HEK293T (cell line): ENCODE measurements at regions not wholly inside any gene's neighbourhood (a gene's known extent, or its start where the extent isn't known, plus 50 kb on each side); places are given as distances from the start of the nearest gene placed in this dataset.

Experiments used
- CTCF ChIA-PET: fragments of 350-600 bp; formaldehyde crosslinking; extraction: SDS; loops from one replicate; lab custom pipeline; 2021; ENCODE audit warnings: antibody characterized with exemption, inconsistent platforms; lab: Yijun Ruan, JAX
- POLR2A ChIA-PET: fragments of 350-600 bp; formaldehyde crosslinking; extraction: SDS; loops from one replicate; lab custom pipeline; 2020; ENCODE audit warnings: antibody characterized with exemption, inconsistent platforms; lab: Yijun Ruan, JAX
- DNase-seq: peaks from one replicate; pipeline ENCODE4 v3.0.0; 2012; ENCODE audit warnings: mixed read lengths; ENCODE audit errors: extremely low spot score
- ARNT ChIP-seq: fragments of 450-650 bp; IDR thresholded peaks from 2 replicates; pipeline ENCODE4 v1.6.1; 2017; ENCODE audit warnings: mild to moderate bottlenecking
- BHLHE40 ChIP-seq: fragments of 450-650 bp; IDR thresholded peaks from 2 replicates; pipeline ENCODE4 v1.6.1; 2016; ENCODE audit warnings: mild to moderate bottlenecking, moderate library complexity, borderline replicate concordance
- CTBP1 ChIP-seq: fragments of 450-650 bp; IDR thresholded peaks from 2 replicates; pipeline ENCODE4 v1.6.1; 2016; ENCODE audit warnings: borderline replicate concordance
- ELF4 ChIP-seq: fragments of 450-650 bp; IDR thresholded peaks from 2 replicates; pipeline ENCODE4 v1.6.1; 2017; ENCODE audit warnings: antibody characterized with exemption
- FOXA1 ChIP-seq: fragments of 450-650 bp; IDR thresholded peaks from 2 replicates; pipeline ENCODE4 v1.6.1; 2016; ENCODE audit warnings: mild to moderate bottlenecking
- FOXK2 ChIP-seq: fragments of 450-650 bp; IDR thresholded peaks from 2 replicates; pipeline ENCODE4 v1.6.1; 2016; ENCODE audit warnings: mild to moderate bottlenecking
- FOXM1 ChIP-seq: fragments of 450-650 bp; IDR thresholded peaks from 2 replicates; pipeline ENCODE4 v1.6.1; 2017; ENCODE audit warnings: mild to moderate bottlenecking, borderline replicate concordance
- HDGF ChIP-seq: fragments of 450-650 bp; IDR thresholded peaks from 2 replicates; pipeline ENCODE4 v1.6.1; 2017; ENCODE audit warnings: antibody characterized with exemption, borderline replicate concordance
- L3MBTL2 ChIP-seq: fragments of 450-650 bp; conservative IDR thresholded peaks from 2 replicates; pipeline ENCODE4 v1.6.1; 2016; ENCODE audit warnings: mild to moderate bottlenecking
- LEF1 ChIP-seq: fragments of 450-650 bp; IDR thresholded peaks from 2 replicates; pipeline ENCODE4 v1.6.1; 2017; ENCODE audit warnings: mild to moderate bottlenecking, borderline replicate concordance
- NFRKB ChIP-seq: fragments of 450-650 bp; IDR thresholded peaks from 2 replicates; pipeline ENCODE4 v1.6.1; 2016; ENCODE audit warnings: mild to moderate bottlenecking, moderate library complexity
- PKNOX1 ChIP-seq: fragments of 450-650 bp; IDR thresholded peaks from 2 replicates; pipeline ENCODE4 v1.6.1; 2016
- SP1 ChIP-seq: fragments of 450-650 bp; IDR thresholded peaks from 2 replicates; pipeline ENCODE4 v1.6.1; 2017
- SUZ12 ChIP-seq: fragments of 450-650 bp; IDR thresholded peaks from 2 replicates; pipeline ENCODE4 v1.6.1; 2016; ENCODE audit warnings: mild to moderate bottlenecking
- TARDBP ChIP-seq: fragments of 450-650 bp; IDR thresholded peaks from 2 replicates; pipeline ENCODE4 v1.6.1; 2016
- ZNF384 ChIP-seq: fragments of 450-650 bp; IDR thresholded peaks from 2 replicates; pipeline ENCODE4 v1.6.1; 2016

GRCh38 chr5:2249026-2249425 lies 366.3 kb upstream of the IRX4 start:
- no peak for DNase-seq
- POLR2A ChIA-PET = no interaction called here
- TF ChIP-seq L3MBTL2 = no peak
- TF ChIP-seq CTBP1 = no peak
- no peak for TF ChIP-seq FOXA1
- TF ChIP-seq SUZ12 = no peak
- CTCF ChIA-PET = no interaction called here

GRCh38 chr5:2242539-2242938 lies 359.8 kb upstream of the IRX4 start:
- TF ChIP-seq PKNOX1 (no peak), NFRKB (no peak), L3MBTL2 (no peak), ELF4 (no peak), FOXA1 (no peak), ARNT (no peak), FOXK2 (no peak), ZNF384 (no peak), TARDBP (no peak), CTBP1 (no peak), SUZ12 (no peak), SP1 (no peak), HDGF (no peak), FOXM1 (no peak), BHLHE40 (no peak), LEF1 (no peak)
- ChIA-PET POLR2A (no interaction called here), CTCF (no interaction called here)
- DNase-seq = no peak

GRCh38 chr5:2241842-2242241 lies 359.1 kb upstream of the IRX4 start:
- CTCF ChIA-PET = interaction anchor here (0.6 kb wide), 1 partner anchor 9 kb away, joined by 4 read pairs; no protein-coding TSS in a partner anchor
- POLR2A ChIA-PET = no interaction called here
- DNase-seq = no peak
- TF ChIP-seq PKNOX1 (no peak), L3MBTL2 (no peak), FOXK2 (no peak), SP1 (no peak), SUZ12 (no peak)

GRCh38 chr5:2240118-2240904 lies 357.6 kb upstream of the IRX4 start:
- ChIA-PET CTCF (no interaction called here), POLR2A (no interaction called here)
- DNase-seq = no peak
- TF ChIP-seq TARDBP (no peak), ARNT (no peak), FOXM1 (no peak), SP1 (no peak), LEF1 (no peak), ZNF384 (no peak), HDGF (no peak), L3MBTL2 (no peak), CTBP1 (no peak), BHLHE40 (no peak), ELF4 (no peak)

- TF ChIP-seq TARDBP (no peak), PKNOX1 (no peak), FOXA1 (no peak), FOXK2 (no peak), LEF1 (no peak), FOXM1 (no peak), SP1 (no peak), BHLHE40 (no peak), ARNT (no peak), CTBP1 (no peak), HDGF (no peak), NFRKB (no peak), ZNF384 (no peak), ELF4 (no peak)
- no peak for DNase-seq
- ChIA-PET POLR2A (no interaction called here), CTCF (no interaction called here)
Observed at GRCh38 chr5:2239201-2239910, 356.6 kb upstream of the IRX4 start.

- TF ChIP-seq ARNT (no peak), BHLHE40 (no peak), ELF4 (no peak), L3MBTL2 (no peak), LEF1 (no peak), SUZ12 (no peak), ZNF384 (no peak), PKNOX1 (no peak), CTBP1 (no peak), FOXA1 (no peak), TARDBP (no peak), FOXM1 (no peak), SP1 (no peak)
- POLR2A ChIA-PET = no interaction called here
- no peak for DNase-seq
- CTCF ChIA-PET = no interaction called here
Observed at GRCh38 chr5:2238732-2239131, 356.0 kb upstream of the IRX4 start.
